Tibial nerve (tissue), 4 donors: ENCODE measurements at regions not wholly inside any gene's neighbourhood (a gene's known extent, or its start where the extent isn't known, plus 50 kb on each side); places are given as distances from the start of the nearest gene placed in this dataset.

Experiments
- DNase-seq, 2 donors: peaks; one replicate each; pipeline ENCODE4 v3.0.0-alpha.2; 2019; ENCODE audit warnings: low spot score in 2 of 2
- H3K27ac ChIP-seq, 4 donors: fragments of 200-600 bp; sonication (generic) in 3 of 4; one replicate each; pipeline ENCODE4 v1.5.1; 2017 to 2019; ENCODE audit warnings: mild to moderate bottlenecking in 1 of 4
- H3K27me3 ChIP-seq, 2 donors: fragments of 200-600 bp; sonication (generic) in 1 of 2; one replicate each; pipeline versions ENCODE4 v1.5.1 to v1.6.0; 2017 to 2019
- H3K36me3 ChIP-seq, 3 donors: fragments of 200-600 bp; sonication (generic); one replicate each; pipeline ENCODE4 v1.5.1; 2018 to 2019
- H3K4me1 ChIP-seq, 4 donors: fragments of 200-600 bp; sonication (generic) in 3 of 4; one replicate each; pipeline ENCODE4 v1.5.1; 2017 to 2019
- H3K4me3 ChIP-seq, 4 donors: fragments of 200-600 bp; sonication (generic) in 3 of 4; one replicate each; pipeline ENCODE4 v1.5.1; 2017 to 2019; ENCODE audit warnings: mild to moderate bottlenecking in 1 of 4, moderate library complexity in 1 of 4
- H3K9me3 ChIP-seq, 4 donors: fragments of 200-600 bp; sonication (generic) in 3 of 4; one replicate each; pipeline ENCODE4 v1.5.1; 2017 to 2019
- CTCF ChIP-seq, 5 experiments: fragments of 200-600 bp in 3 of 5; fragments of 450-650 bp in 2 of 5; sonication (generic) in 3 of 5; IDR thresholded peaks; one replicate each; pipeline ENCODE4 v1.5.1; 2016 to 2019; ENCODE audit warnings: antibody characterized with exemption in 5 of 5, mild to moderate bottlenecking in 3 of 5, moderate library complexity in 2 of 5
- EP300 ChIP-seq, 2 donors: sonication (generic); formaldehyde crosslinking; IDR thresholded peaks; one replicate each; pipeline ENCODE4 v1.6.1; 2017; ENCODE audit warnings: antibody characterized with exemption in 2 of 2, mild to moderate bottlenecking in 1 of 2
- POLR2A ChIP-seq, 2 donors: fragments of 450-650 bp; IDR thresholded peaks; one replicate each; pipeline ENCODE4 v1.6.1; 2017; ENCODE audit warnings: antibody characterized with exemption in 2 of 2, mild to moderate bottlenecking in 2 of 2, moderate library complexity in 2 of 2
- WGBS, 2 donors: methylation state at CpG; one replicate each; pipeline ENCODE4 v1.1.5; 2018; 5-methylcytosine and 5-hydroxymethylcytosine counted together

GRCh38 chr3:150277444-150277843 lies 130.7 kb upstream of the TSC22D2 start:
- DNase-seq: no peak
- Histone ChIP-seq H3K27ac (no peak overlapping the region), H3K36me3 (no peaks in the 10 kb centered on the region), H3K4me1 (no peaks in the 10 kb centered on the region), H3K4me3 (no peak overlapping the region), H3K9me3 (no peaks in the 10 kb centered on the region), H3K27me3 (no peaks in the 10 kb centered on the region)
- TF ChIP-seq CTCF (IDR thresholded peaks at IDR 0.05): no peak
- no peak for TF ChIP-seq POLR2A (IDR thresholded peaks at IDR 0.05)
- TF ChIP-seq EP300 (IDR thresholded peaks at IDR 0.05): no peak

GRCh38 chr3:150275941-150276340 lies 132.2 kb upstream of the TSC22D2 start:
- no peaks in the 10 kb centered on the region for H3K27me3 ChIP-seq
- TF ChIP-seq POLR2A (IDR thresholded peaks at IDR 0.05): no peak
- no peak for TF ChIP-seq CTCF (IDR thresholded peaks at IDR 0.05)
- TF ChIP-seq EP300 (IDR thresholded peaks at IDR 0.05): no peak
- H3K9me3 ChIP-seq: no peaks in the 10 kb centered on the region
- no peaks in the 10 kb centered on the region for H3K4me1 ChIP-seq
- H3K4me3 ChIP-seq: no peak overlapping the region
- H3K36me3 ChIP-seq: no peaks in the 10 kb centered on the region
- DNase-seq: no peak
- no peak overlapping the region for H3K27ac ChIP-seq
- 39 to 42% methylated on average over 3 of the region's 3 CpGs for WGBS, 2 donors

GRCh38 chr3:150274372-150274771 lies 133.7 kb upstream of the TSC22D2 start:
- no peak for DNase-seq
- H3K4me1 ChIP-seq: no peaks in the 10 kb centered on the region
- H3K4me3 ChIP-seq: no peak overlapping the region
- H3K9me3 ChIP-seq: no peaks in the 10 kb centered on the region
- WGBS, 2 donors: 88 to 93% methylated on average over 3 of the region's 3 CpGs
- no peaks in the 10 kb centered on the region for H3K36me3 ChIP-seq
- TF ChIP-seq EP300 (IDR thresholded peaks at IDR 0.05): no peak
- TF ChIP-seq CTCF (IDR thresholded peaks at IDR 0.05): no peak
- no peak overlapping the region for H3K27ac ChIP-seq
- no peaks in the 10 kb centered on the region for H3K27me3 ChIP-seq

GRCh38 chr3:150273396-150273795 lies 134.7 kb upstream of the TSC22D2 start:
- H3K9me3 ChIP-seq: no peaks in the 10 kb centered on the region
- no peaks in the 10 kb centered on the region for H3K36me3 ChIP-seq
- WGBS, 2 donors: 67 to 80% methylated on average over 2 of the region's 2 CpGs
- no peak for DNase-seq
- no peak overlapping the region for H3K4me3 ChIP-seq
- no peak overlapping the region for H3K27ac ChIP-seq
- TF ChIP-seq POLR2A (IDR thresholded peaks at IDR 0.05): no peak
- TF ChIP-seq CTCF (IDR thresholded peaks at IDR 0.05): no peak
- TF ChIP-seq EP300 (IDR thresholded peaks at IDR 0.05): no peak
- no peaks in the 10 kb centered on the region for H3K4me1 ChIP-seq
- no peaks in the 10 kb centered on the region for H3K27me3 ChIP-seq

GRCh38 chr3:150271591-150271960 lies 136.5 kb upstream of the TSC22D2 start:
- Histone ChIP-seq H3K36me3 (no peaks in the 10 kb centered on the region), H3K27ac (no peak overlapping the region), H3K27me3 (no peaks in the 10 kb centered on the region), H3K4me3 (no peak overlapping the region), H3K4me1 (no peaks in the 10 kb centered on the region), H3K9me3 (no peaks in the 10 kb centered on the region)
- TF ChIP-seq CTCF (IDR thresholded peaks at IDR 0.05): no peak
- no peak for TF ChIP-seq EP300 (IDR thresholded peaks at IDR 0.05)
- no peak for TF ChIP-seq POLR2A (IDR thresholded peaks at IDR 0.05)
- no peak for DNase-seq
